NB4 (cell line): ENCODE measurements at regions not wholly inside any gene's neighbourhood (a gene's known extent, or its start where the extent isn't known, plus 50 kb on each side); places are given as distances from the start of the nearest gene placed in this dataset.
"Not testable (repeated sequence)": the region's sequence is repeated elsewhere in the genome, so short reads cannot be mapped to it uniquely, and the experiment has no call there.

ENCODE experiments used
- DNase-seq: peaks from one replicate; pipeline ENCODE4 v3.0.0; 2010; ENCODE audit warnings: low read depth
- H3K4me3 ChIP-seq: one replicate; pipeline ENCODE4 v1.5.1; 2011; ENCODE audit warnings: mild to moderate bottlenecking, low read depth, low read length, moderate library complexity
- CTCF ChIP-seq: IDR thresholded peaks from one replicate; pipeline ENCODE4 v1.5.1; 2012; ENCODE audit warnings: low read depth, low read length
- MYC ChIP-seq: IDR thresholded peaks from 2 replicates; pipeline ENCODE4 v1.6.1; 2011; ENCODE audit warnings: low read depth, low read length
- POLR2A ChIP-seq: IDR thresholded peaks from 2 replicates; pipeline ENCODE4 v1.6.1; 2011; ENCODE audit warnings: mild to moderate bottlenecking; ENCODE audit not compliant: insufficient read length; ENCODE audit errors: extremely low read depth
- TF ChIP-seq, protein P1 (sequence below): IDR thresholded peaks from 2 replicates; pipeline ENCODE4 v1.6.1; 2011; ENCODE audit warnings: low read depth, low read length

- DNase-seq = no peak
- TF ChIP-seq, protein P1, sequence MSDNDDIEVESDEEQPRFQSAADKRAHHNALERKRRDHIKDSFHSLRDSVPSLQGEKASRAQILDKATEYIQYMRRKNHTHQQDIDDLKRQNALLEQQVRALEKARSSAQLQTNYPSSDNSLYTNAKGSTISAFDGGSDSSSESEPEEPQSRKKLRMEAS = no peak
- TF ChIP-seq POLR2A = no peak
- TF ChIP-seq CTCF = no peak
- no peak for TF ChIP-seq MYC
- H3K4me3 ChIP-seq = no peak overlapping the region
These were observed 206.1 kb downstream of the LHFPL1 start for GRCh38 chrX:112473654-112474053.

GRCh38 chrX:112470551-112470950 is 209.2 kb downstream of the LHFPL1 start:
- TF ChIP-seq MYC (no peak), POLR2A (no peak), CTCF (no peak)
- TF ChIP-seq, protein P1 = no peak
- no peak for DNase-seq

GRCh38 chrX:112461949-112462450 is 217.7 kb downstream of the LHFPL1 start:
- DNase-seq, H3K4me3 ChIP-seq: not testable (repeated sequence)

More at GRCh38 chrX:112470551-112470950, 209.2 kb downstream of the LHFPL1 start:
- no peak overlapping the region for H3K4me3 ChIP-seq

GRCh38 chrX:112457788-112458187 is 221.9 kb downstream of the LHFPL1 start:
- H3K4me3 ChIP-seq = no peak overlapping the region
- TF ChIP-seq POLR2A = no peak
- TF ChIP-seq CTCF = no peak
- no peak for TF ChIP-seq MYC
- TF ChIP-seq, protein P1 = no peak
- no peak for DNase-seq

GRCh38 chrX:112450810-112451209 is 228.9 kb downstream of the LHFPL1 start:
- DNase-seq = no peak
- TF ChIP-seq, protein P1 = no peak
- TF ChIP-seq MYC (no peak), POLR2A (no peak), CTCF (no peak)
- no peak overlapping the region for H3K4me3 ChIP-seq

GRCh38 chrX:112440277-112440676 is 239.5 kb downstream of the LHFPL1 start:
- TF ChIP-seq, protein P1 = no peak
- no peak for TF ChIP-seq POLR2A
- TF ChIP-seq MYC = no peak
- no peak for TF ChIP-seq CTCF
- no peak overlapping the region for H3K4me3 ChIP-seq
- DNase-seq = no peak
